Lung (tissue), 11 donors: ENCODE measurements at regions not wholly inside any gene's neighbourhood (a gene's known extent, or its start where the extent isn't known, plus 50 kb on each side); places are given as distances from the start of the nearest gene placed in this dataset.

Experiments
- ATAC-seq: fragments of 200-7000 bp; cut with Tn5 transposase; one replicate; pipeline ENCODE4 v1.9.1; 2020; ENCODE audit warnings: moderate number of reproducible peaks; ENCODE audit not compliant: insufficient read depth, low FRiP score
- DNase-seq, 3 donors: peaks; one replicate each; pipeline ENCODE4 v3.0.0-alpha.2; 2013 to 2017
- H3K27ac ChIP-seq, 2 donors: one replicate each; pipeline ENCODE4 v1.5.1; 2013; ENCODE audit warnings: mild to moderate bottlenecking in 2 of 2, moderate library complexity in 2 of 2, control low read depth in 1 of 2, inconsistent platforms in 1 of 2, low read depth in 1 of 2, low read length in 1 of 2
- H3K27me3 ChIP-seq, 3 donors: one replicate each; pipeline ENCODE4 v1.5.1; 2013; ENCODE audit warnings: low read length in 2 of 3; ENCODE audit not compliant: control insufficient read depth in 3 of 3, insufficient read depth in 3 of 3
- H3K36me3 ChIP-seq, 4 donors: one replicate each; pipeline ENCODE4 v1.5.1; 2013; ENCODE audit warnings: low read length in 4 of 4, mild to moderate bottlenecking in 1 of 4, moderate library complexity in 1 of 4; ENCODE audit not compliant: control insufficient read depth in 4 of 4, insufficient read depth in 4 of 4
- H3K4me1 ChIP-seq, 5 donors: one replicate each; pipeline ENCODE4 v1.5.1; 2013; ENCODE audit warnings: low read length in 5 of 5, mild to moderate bottlenecking in 2 of 5, moderate library complexity in 1 of 5; ENCODE audit not compliant: control insufficient read depth in 5 of 5, insufficient read depth in 5 of 5
- H3K4me3 ChIP-seq: one replicate; pipeline ENCODE4 v1.5.1; 2013; ENCODE audit warnings: mild to moderate bottlenecking, control low read depth, moderate library complexity
- H3K9ac ChIP-seq, 2 donors: one replicate each; pipeline ENCODE4 v1.5.1; 2013; ENCODE audit warnings: low read length in 2 of 2, control low read depth in 1 of 2; ENCODE audit not compliant: insufficient read depth in 1 of 2
- H3K9me3 ChIP-seq, 4 donors: one replicate each; pipeline ENCODE4 v1.5.1; 2013; ENCODE audit warnings: low read length in 3 of 4, mild to moderate bottlenecking in 1 of 4, moderate library complexity in 1 of 4; ENCODE audit not compliant: control insufficient read depth in 4 of 4, insufficient read depth in 3 of 4
- CTCF ChIP-seq: IDR thresholded peaks from 2 replicates; pipeline ENCODE4 v1.5.1; 2012; ENCODE audit warnings: mild to moderate bottlenecking; ENCODE audit errors: control extremely low read depth, extremely low read depth
- WGBS, 2 donors: extraction: QIAGEN DNeasy Blood & Tissue Kit; methylation state at CpG; one replicate each; pipeline ENCODE4 v1.1.7; 2013; 5-methylcytosine and 5-hydroxymethylcytosine counted together
- donor health status: control.
- donor health status: control.
- donor health status: Bipolar disorder and iron deficiency.
- donor health status: healthy.
- donor health status: DM: yes; HTN: yes; CAD: no.

- TF ChIP-seq CTCF: no peak
- WGBS, 2 donors: 79 to 90% methylated on average over 1 of the region's 1 CpG
- ATAC-seq (no peak), DNase-seq (no peak)
- Histone ChIP-seq H3K27me3 (no peaks in the 10 kb centered on the region), H3K9me3 (no peaks in the 10 kb centered on the region), H3K4me3 (no peak overlapping the region), H3K4me1 (no peaks in the 10 kb centered on the region), H3K27ac (no peak overlapping the region), H3K36me3 (no peaks in the 10 kb centered on the region), H3K9ac (no peak overlapping the region)
Measured at GRCh38 chr6:72525821-72526510, 95.9 kb upstream of the KCNQ5 start.

GRCh38 chr6:72530152-72530551 is 91.7 kb upstream of the KCNQ5 start:
- no peaks in the 10 kb centered on the region for H3K9me3 ChIP-seq
- no peak overlapping the region for H3K4me3 ChIP-seq
- TF ChIP-seq CTCF: no peak
- no peak for ATAC-seq
- H3K9ac ChIP-seq: no peak overlapping the region
- no peak for DNase-seq
- no peaks in the 10 kb centered on the region for H3K4me1 ChIP-seq
- no peaks in the 10 kb centered on the region for H3K36me3 ChIP-seq
- 68 to 79% methylated on average over 2 of the region's 2 CpGs for WGBS, 2 donors
- no peaks in the 10 kb centered on the region for H3K27me3 ChIP-seq
- H3K27ac ChIP-seq: no peak overlapping the region

- H3K4me3 ChIP-seq: no peak overlapping the region
- H3K36me3 ChIP-seq: no peaks in the 10 kb centered on the region
- WGBS, 2 donors: 78 to 87% methylated on average over 3 of the region's 3 CpGs
- no peaks in the 10 kb centered on the region for H3K9me3 ChIP-seq
- no peak overlapping the region for H3K9ac ChIP-seq
- DNase-seq (no peak), ATAC-seq (no peak)
- H3K27ac ChIP-seq: no peak overlapping the region
- TF ChIP-seq CTCF: no peak
- no peaks in the 10 kb centered on the region for H3K27me3 ChIP-seq
- no peaks in the 10 kb centered on the region for H3K4me1 ChIP-seq
Measured at GRCh38 chr6:72530750-72531149, 91.1 kb upstream of the KCNQ5 start.

- H3K4me3 ChIP-seq: no peak overlapping the region
- H3K36me3 ChIP-seq: no peaks in the 10 kb centered on the region
- no peak for DNase-seq
- no peak for TF ChIP-seq CTCF
- H3K27me3 ChIP-seq: no peaks in the 10 kb centered on the region
- no peaks in the 10 kb centered on the region for H3K4me1 ChIP-seq
- ATAC-seq: no peak
- no peaks in the 10 kb centered on the region for H3K9me3 ChIP-seq
- no peak overlapping the region for H3K27ac ChIP-seq
- no peak overlapping the region for H3K9ac ChIP-seq
Measured at GRCh38 chr6:72533606-72534005, 88.3 kb upstream of the KCNQ5 start.
